IMR-90 (cell line): ENCODE measurements at regions not wholly inside any gene's neighbourhood (a gene's known extent, or its start where the extent isn't known, plus 50 kb on each side); places are given as distances from the start of the nearest gene placed in this dataset.

Experiments
- CEBPB ChIP-seq: IDR thresholded peaks from 2 replicates; pipeline ENCODE4 v1.6.1; 2012; ENCODE audit warnings: low read depth, low read length, improper control_type of control experiment
- CHD1 ChIP-seq: IDR thresholded peaks from 2 replicates; pipeline ENCODE4 v1.6.1; 2012; ENCODE audit warnings: low read depth, low read length, improper control_type of control experiment
- CTCF ChIP-seq: conservative IDR thresholded peaks from 2 replicates; pipeline ENCODE4 v1.5.1; 2012; ENCODE audit warnings: mild to moderate bottlenecking, low read depth, low read length, improper control_type of control experiment
- FOS ChIP-seq: fragments of 150-350 bp; IDR thresholded peaks from 2 replicates; pipeline ENCODE4 v1.6.1; 2016; ENCODE audit warnings: low read depth, low read length
- MAFK ChIP-seq: IDR thresholded peaks from 2 replicates; pipeline ENCODE4 v1.6.1; 2012; ENCODE audit warnings: low read depth, low read length, improper control_type of control experiment
- MXI1 ChIP-seq: IDR thresholded peaks from 2 replicates; pipeline ENCODE4 v1.6.1; 2012; ENCODE audit warnings: low read depth, mild to moderate bottlenecking, low read length, moderate library complexity, borderline replicate concordance
- POLR2A ChIP-seq: IDR thresholded peaks from 2 replicates; pipeline ENCODE4 v1.6.1; 2012; ENCODE audit warnings: mild to moderate bottlenecking, low read depth, low read length
- RAD21 ChIP-seq: IDR thresholded peaks from 2 replicates; pipeline ENCODE4 v1.6.1; 2012; ENCODE audit warnings: low read length, improper control_type of control experiment
- RCOR1 ChIP-seq: IDR thresholded peaks from 2 replicates; pipeline ENCODE4 v1.6.1; 2012; ENCODE audit warnings: mild to moderate bottlenecking, low read length, improper control_type of control experiment; ENCODE audit not compliant: insufficient replicate concordance
- USF2 ChIP-seq: fragments of 150-350 bp; IDR thresholded peaks from 2 replicates; pipeline ENCODE4 v1.6.1; 2017; ENCODE audit warnings: mild to moderate bottlenecking, antibody characterized with exemption, low read length, low read depth

- TF ChIP-seq CTCF (no peak), POLR2A (no peak), MAFK (no peak), FOS (no peak), CEBPB (no peak), RCOR1 (no peak), USF2 (no peak), CHD1 (no peak), MXI1 (no peak), RAD21 (no peak)
Measured at GRCh38 chr3:28151608-28152228, 89.7 kb upstream of the CMC1 start.
